Neural progenitor cell (in vitro differentiated cells): ENCODE measurements at regions not wholly inside any gene's neighbourhood (a gene's known extent, or its start where the extent isn't known, plus 50 kb on each side); places are given as distances from the start of the nearest gene placed in this dataset.

ENCODE experiments used
- DNase-seq: peaks from one replicate; pipeline ENCODE4 v3.0.0-alpha.2; 2016; ENCODE audit warnings: low spot score
- H2AFZ ChIP-seq: fragments of 200-600 bp; sonication (generic); replicated peaks from 2 replicates; pipeline ENCODE4 v1.6.1; 2016; ENCODE audit warnings: antibody characterized with exemption
- H3F3A ChIP-seq: fragments of 200-600 bp; sonication (generic); 2 replicates; pipeline ENCODE4 v1.6.1; 2016; ENCODE audit warnings: antibody characterized with exemption, low read depth
- H3K27ac ChIP-seq: fragments of 200-600 bp; sonication (generic); 2 replicates; pipeline ENCODE4 v1.5.1; 2016; ENCODE audit warnings: mild to moderate bottlenecking
- H3K27me3 ChIP-seq: fragments of 200-600 bp; sonication (generic); 2 replicates; pipeline ENCODE4 v1.6.1; 2016; ENCODE audit warnings: mild to moderate bottlenecking, moderate library complexity
- H3K36me3 ChIP-seq: fragments of 200-600 bp; sonication (generic); 2 replicates; pipeline ENCODE4 v1.5.1; 2016
- H3K4me1 ChIP-seq: fragments of 200-600 bp; sonication (generic); 2 replicates; pipeline ENCODE4 v1.6.1; 2016; ENCODE audit warnings: mixed run types
- H3K4me2 ChIP-seq: fragments of 200-600 bp; sonication (generic); 2 replicates; pipeline ENCODE4 v1.6.1; 2016
- H3K4me3 ChIP-seq: fragments of 200-600 bp; sonication (generic); 2 replicates; pipeline ENCODE4 v1.5.1; 2016
- H3K79me2 ChIP-seq: fragments of 200-600 bp; sonication (generic); 2 replicates; pipeline ENCODE4 v1.6.1; 2016; ENCODE audit warnings: low read depth
- H3K9ac ChIP-seq: fragments of 200-600 bp; sonication (generic); 2 replicates; pipeline ENCODE4 v1.6.1; 2016
- H3K9me3 ChIP-seq: fragments of 200-600 bp; sonication (generic); 2 replicates; pipeline ENCODE4 v1.5.1; 2016; ENCODE audit warnings: low read depth
- H4K20me1 ChIP-seq: fragments of 200-600 bp; sonication (generic); 2 replicates; pipeline ENCODE4 v1.6.1; 2016; ENCODE audit warnings: low read depth
- H3K27ac Mint-ChIP-seq: 3 replicates; pipeline ENCODE4 v1.8.0; 2021; ENCODE audit warnings: mixed read lengths
- H3K27me3 Mint-ChIP-seq: 2 replicates; pipeline ENCODE4 v1.8.0; 2022; ENCODE audit warnings: low read depth, mild to moderate bottlenecking, inconsistent platforms, moderate library complexity, mixed read lengths; ENCODE audit not compliant: insufficient read depth
- H3K36me3 Mint-ChIP-seq: 3 replicates; pipeline ENCODE4 v1.8.0; 2021; ENCODE audit warnings: mixed read lengths
- H3K4me1 Mint-ChIP-seq: 3 replicates; pipeline ENCODE4 v1.8.0; 2021; ENCODE audit warnings: mixed read lengths
- H3K4me3 Mint-ChIP-seq: 3 replicates; pipeline ENCODE4 v1.8.0; 2021; ENCODE audit warnings: mild to moderate bottlenecking, moderate library complexity, mixed read lengths
- H3K9me3 Mint-ChIP-seq: 3 replicates; pipeline ENCODE4 v1.8.0; 2020; ENCODE audit warnings: mixed read lengths
- CTCF ChIP-seq: fragments of 200-600 bp; sonication (generic); IDR thresholded peaks from 2 replicates; pipeline ENCODE4 v1.5.1; 2017; ENCODE audit warnings: antibody characterized with exemption, mild to moderate bottlenecking
- EZH2 ChIP-seq: fragments of 200-600 bp; sonication (generic); IDR thresholded peaks from 2 replicates; pipeline ENCODE4 v1.6.1; 2017; ENCODE audit warnings: antibody characterized with exemption, mild to moderate bottlenecking, moderate library complexity
- EZH2phosphoT487 ChIP-seq: fragments of 200-600 bp; sonication (generic); IDR thresholded peaks from 2 replicates; pipeline ENCODE4 v1.6.1; 2017; ENCODE audit warnings: antibody characterized with exemption

- peaks cover 12% of the 10 kb centered on the region for H3K27me3 Mint-ChIP-seq
- H3K79me2 ChIP-seq, result no peaks in the 10 kb centered on the region
Measured at GRCh38 chr14:61130512-61131260, 149.6 kb downstream of the SLC38A6 start.

DNA sequence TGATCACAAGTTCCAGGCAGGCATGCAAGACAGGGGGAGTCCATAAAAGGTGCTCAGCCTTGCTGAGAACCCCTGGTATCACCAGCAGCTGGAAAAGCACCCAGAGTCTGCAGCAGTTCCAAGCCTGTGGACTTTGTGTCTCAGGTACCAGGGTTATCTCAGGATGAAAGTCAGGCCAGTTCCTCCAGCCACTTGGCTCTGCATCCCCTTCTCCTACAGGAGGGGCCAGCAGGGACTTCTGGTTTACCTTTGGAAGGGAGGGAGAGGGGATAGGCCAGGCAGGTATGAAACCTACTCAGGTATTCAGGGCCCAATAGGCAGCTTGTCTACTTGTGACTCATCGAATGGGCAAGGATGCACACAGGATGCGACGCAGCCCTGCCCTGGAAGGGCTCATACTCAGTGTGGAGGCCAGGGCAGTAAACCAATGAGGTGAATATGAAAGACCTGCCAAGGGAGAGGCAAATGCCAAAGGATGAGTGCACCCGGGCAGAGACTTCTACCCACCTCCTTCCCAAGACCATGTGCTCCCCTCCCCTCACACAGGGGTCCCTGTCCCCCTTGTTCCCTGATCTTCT lies 148.2 kb downstream of the SLC38A6 start:
- Histone ChIP-seq H3F3A (peaks cover 24% of the 10 kb centered on the region), H3K4me3 (no peak overlapping the region), H3K27me3 (no peaks in the 10 kb centered on the region), H3K9me3 (no peaks in the 10 kb centered on the region), H3K4me1 (peaks cover 20% of the 10 kb centered on the region), H3K36me3 (no peaks in the 10 kb centered on the region), H3K4me2 (no peak overlapping the region), H3K9ac (no peak overlapping the region), H3K27ac (no peak overlapping the region), H2AFZ (no peak overlapping the region), H4K20me1 (no peaks in the 10 kb centered on the region), H3K79me2 (no peaks in the 10 kb centered on the region)
- peaks cover 8% of the 10 kb centered on the region for H3K27me3 Mint-ChIP-seq
- DNase-seq, result no peak
- TF ChIP-seq CTCF (no peak), EZH2 (no peak), EZH2phosphoT487 (no peak)
- peaks cover 17% of the 10 kb centered on the region for H3K4me1 Mint-ChIP-seq
- no peaks in the 10 kb centered on the region for H3K36me3 Mint-ChIP-seq
- H3K9me3 Mint-ChIP-seq, result no peaks in the 10 kb centered on the region
- no peak overlapping the region for H3K4me3 Mint-ChIP-seq
- H3K27ac Mint-ChIP-seq, result no peak overlapping the region

More at GRCh38 chr14:61130512-61131260, 149.6 kb downstream of the SLC38A6 start:
- Histone ChIP-seq H3K27ac (no peak overlapping the region), H3K36me3 (no peaks in the 10 kb centered on the region), H3K4me3 (no peak overlapping the region), H3K9ac (no peak overlapping the region), H3K9me3 (no peaks in the 10 kb centered on the region), H3K4me1 (peaks cover 20% of the 10 kb centered on the region), H3F3A (peaks cover 24% of the 10 kb centered on the region), H2AFZ (no peak overlapping the region), H4K20me1 (no peaks in the 10 kb centered on the region), H3K27me3 (no peaks in the 10 kb centered on the region), H3K4me2 (no peak overlapping the region)
- H3K36me3 Mint-ChIP-seq, result no peaks in the 10 kb centered on the region
- no peak overlapping the region for H3K4me3 Mint-ChIP-seq
- H3K27ac Mint-ChIP-seq, result no peak overlapping the region
- H3K9me3 Mint-ChIP-seq, result peaks cover 1% of the 10 kb centered on the region
- DNase-seq, result no peak
- TF ChIP-seq CTCF, result no peak
- no peak for TF ChIP-seq EZH2
- TF ChIP-seq EZH2phosphoT487, result no peak
- peaks cover 17% of the 10 kb centered on the region for H3K4me1 Mint-ChIP-seq

GRCh38 chr14:61128382-61129167 lies 147.5 kb downstream of the SLC38A6 start:
- Histone ChIP-seq H3K4me2 (no peak overlapping the region), H4K20me1 (no peaks in the 10 kb centered on the region), H3K36me3 (no peaks in the 10 kb centered on the region), H3K27me3 (no peaks in the 10 kb centered on the region), H2AFZ (no peak overlapping the region), H3F3A (peaks cover 24% of the 10 kb centered on the region), H3K9me3 (no peaks in the 10 kb centered on the region), H3K4me3 (no peak overlapping the region), H3K4me1 (peaks cover 20% of the 10 kb centered on the region), H3K27ac (no peak overlapping the region), H3K79me2 (no peaks in the 10 kb centered on the region), H3K9ac (no peak overlapping the region)
- peaks cover 2% of the 10 kb centered on the region for H3K9me3 Mint-ChIP-seq
- no peaks in the 10 kb centered on the region for H3K36me3 Mint-ChIP-seq
- H3K4me1 Mint-ChIP-seq, result peaks cover 20% of the 10 kb centered on the region
- peaks cover 8% of the 10 kb centered on the region for H3K27me3 Mint-ChIP-seq
- TF ChIP-seq EZH2phosphoT487, result no peak
- TF ChIP-seq EZH2, result no peak
- TF ChIP-seq CTCF, result no peak
- H3K4me3 Mint-ChIP-seq, result no peak overlapping the region
- no peak overlapping the region for H3K27ac Mint-ChIP-seq
- no peak for DNase-seq
